ENCODE measurements at regions not wholly inside any gene's neighbourhood (a gene's known extent, or its start where the extent isn't known, plus 50 kb on each side); places are given as distances from the start of the nearest gene placed in this dataset.

GRCh38 chr7:145915679-145916078, 200.9 kb upstream of the CNTNAP2 start:
- no peak overlapping the region for H3K4me3 ChIP-seq (ENCODE audit: insufficient read depth, low read depth, low read length)
- DNase-seq (no peak), ATAC-seq (ENCODE audit: low read depth) (no peak)
- H2AK9ac ChIP-seq (replicated peaks; ENCODE audit: low read depth, low read length, poor library complexity), result no peak overlapping the region
- no peaks in the 10 kb centered on the region for H3K36me3 ChIP-seq (ENCODE audit: control insufficient read depth, insufficient read depth, low read length)
- no peak overlapping the region for H4K91ac ChIP-seq (ENCODE audit: insufficient read depth, low read depth, low read length)
- no peak overlapping the region for H2AFZ ChIP-seq (replicated peaks; ENCODE audit: low read length, poor library complexity)
- H3K79me1 ChIP-seq (ENCODE audit: low read depth in 1 of 2, low read length in 2 of 2), result no peaks in the 10 kb centered on the region
- no peaks in the 10 kb centered on the region for H3K4me1 ChIP-seq (ENCODE audit: control insufficient read depth, insufficient read depth, low read length)
- TF ChIP-seq SMC3 (IDR thresholded peaks at IDR 0.05; ENCODE audit: low read depth, low read length) (no peak), CEBPB (IDR thresholded peaks at IDR 0.05; ENCODE audit: low read depth, low read length) (no peak), RAD21 (IDR thresholded peaks at IDR 0.05; ENCODE audit: low read length) (no peak), FOS (IDR thresholded peaks at IDR 0.05; ENCODE audit: low read depth, low read length) (no peak), BHLHE40 (IDR thresholded peaks at IDR 0.05; ENCODE audit: low read depth, low read length) (no peak), MAZ (IDR thresholded peaks at IDR 0.05; ENCODE audit: borderline replicate concordance, low read depth, low read length) (no peak), MXI1 (IDR thresholded peaks at IDR 0.05; ENCODE audit: borderline replicate concordance, low read depth, low read length) (no peak), POLR2A (IDR thresholded peaks at IDR 0.05; ENCODE audit: low read depth, low read length) (no peak)
- TF ChIP-seq, protein P1, sequence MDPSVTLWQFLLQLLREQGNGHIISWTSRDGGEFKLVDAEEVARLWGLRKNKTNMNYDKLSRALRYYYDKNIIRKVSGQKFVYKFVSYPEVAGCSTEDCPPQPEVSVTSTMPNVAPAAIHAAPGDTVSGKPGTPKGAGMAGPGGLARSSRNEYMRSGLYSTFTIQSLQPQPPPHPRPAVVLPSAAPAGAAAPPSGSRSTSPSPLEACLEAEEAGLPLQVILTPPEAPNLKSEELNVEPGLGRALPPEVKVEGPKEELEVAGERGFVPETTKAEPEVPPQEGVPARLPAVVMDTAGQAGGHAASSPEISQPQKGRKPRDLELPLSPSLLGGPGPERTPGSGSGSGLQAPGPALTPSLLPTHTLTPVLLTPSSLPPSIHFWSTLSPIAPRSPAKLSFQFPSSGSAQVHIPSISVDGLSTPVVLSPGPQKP (IDR thresholded peaks at IDR 0.05; ENCODE audit: borderline replicate concordance, low read depth, low read length), result no peak
- no peaks in the 10 kb centered on the region for H3K27me3 ChIP-seq (ENCODE audit: control insufficient read depth, insufficient read depth, low read length)
- H3K56ac ChIP-seq (ENCODE audit: extremely low read depth, insufficient read depth, low read length), result no peak overlapping the region
- intact Hi-C loops (cut with micrococcal nuclease) (no loop called here), dilution Hi-C loops (cut with HindIII; ENCODE audit: low sequenced_read_pairs, unreplicated experiment) (no loop called here), in situ Hi-C loops (cut with MboI; ENCODE audit: low sequenced_read_pairs) (no loop called here)
- H3K18ac ChIP-seq (ENCODE audit: low read depth, low read length), result no peak overlapping the region
- no peak overlapping the region for H4K5ac ChIP-seq (ENCODE audit: low read depth, low read length)
- WGBS, 2 experiments (ENCODE audit: extremely low coverage in 2 of 2, insufficient read length in 1 of 2), result no CpG with 5 or more reads among the region's 2 CpGs
- H3K9me1 ChIP-seq (ENCODE audit: insufficient read depth, low read length), result no peaks in the 10 kb centered on the region
- CTCF ChIA-PET, result no interaction called here
- H2BK5ac ChIP-seq (ENCODE audit: low read depth, low read length, poor library complexity, severe bottlenecking), result no peak overlapping the region
- no peak overlapping the region for H3K4me2 ChIP-seq (ENCODE audit: low read depth, low read length)
- H2AK5ac ChIP-seq (ENCODE audit: low read depth, low read length), result no peak overlapping the region
- no peak overlapping the region for H3K14ac ChIP-seq (replicated peaks; ENCODE audit: low read depth, low read length)
- H4K8ac ChIP-seq (ENCODE audit: low read depth in 2 of 2, low read length in 2 of 2), result no peak overlapping the region
- H2BK15ac ChIP-seq (ENCODE audit: low read depth, low read length), result no peak overlapping the region
- H3K9me3 ChIP-seq (ENCODE audit: control insufficient read depth, insufficient read depth, low read length), result peaks cover 8% of the 10 kb centered on the region; the same call in 1 of the 2 replicates
- no peak overlapping the region for H3K4ac ChIP-seq (ENCODE audit: low read depth, low read length)
- POLR2A ChIA-PET (ENCODE audit: unreplicated experiment), result no interaction called here
- no peaks in the 10 kb centered on the region for H4K20me1 ChIP-seq (ENCODE audit: insufficient read depth, low read length)
- no peak overlapping the region for H3K27ac ChIP-seq (ENCODE audit: insufficient read depth, low read length)
- H2BK120ac ChIP-seq (ENCODE audit: low read depth, low read length), result no peak overlapping the region
- no peak overlapping the region for H3K9ac ChIP-seq (ENCODE audit: low read depth, low read length)
- BruUV-seq (replicated peaks), result no TSS peak
- H3K23ac ChIP-seq (ENCODE audit: low read depth, low read length), result no peak overlapping the region
- no peak overlapping the region for H2BK20ac ChIP-seq (ENCODE audit: low read depth, low read length)

Measured in IMR-90 (cell line).